SW480 (cell line): ENCODE measurements at regions not wholly inside any gene's neighbourhood (a gene's known extent, or its start where the extent isn't known, plus 50 kb on each side); places are given as distances from the start of the nearest gene placed in this dataset.

ENCODE experiments used
- DNase-seq: peaks from one replicate; pipeline ENCODE4 v3.0.0-alpha.2; 2016; ENCODE audit warnings: low spot score

- DNase-seq: no peak
Measured at GRCh38 chr2:16561676-16562075, 104.0 kb downstream of the CYRIA start.

- DNase-seq: peak; percentile 5
Measured at GRCh38 chr2:16561251-16561650, 104.4 kb downstream of the CYRIA start.

GRCh38 chr2:16559278-16560067 lies 106.2 kb downstream of the CYRIA start:
- DNase-seq: no peak

GRCh38 chr2:16554060-16554583 lies 111.5 kb downstream of the CYRIA start:
- DNase-seq: no peak

GRCh38 chr2:16553226-16553625 lies 112.4 kb downstream of the CYRIA start:
- peak; percentile 41 for DNase-seq

GRCh38 chr2:16552202-16552601 lies 113.4 kb downstream of the CYRIA start:
- no peak for DNase-seq

GRCh38 chr2:16548036-16548435 lies 117.6 kb downstream of the CYRIA start:
- DNase-seq: no peak

GRCh38 chr2:16546128-16546754 lies 119.4 kb downstream of the CYRIA start:
- peak; percentile 56 for DNase-seq

- DNase-seq: no peak
Measured at GRCh38 chr2:16538707-16539106, 126.9 kb downstream of the CYRIA start.

GRCh38 chr2:16537347-16537746 lies 128.3 kb downstream of the CYRIA start:
- peak; percentile 11 for DNase-seq

- no peak for DNase-seq
Measured at GRCh38 chr2:16526193-16526592, 139.4 kb downstream of the CYRIA start.

- peak; percentile 19 for DNase-seq
Measured at GRCh38 chr2:16525265-16525887, 140.3 kb downstream of the CYRIA start.

- no peak for DNase-seq
Measured at GRCh38 chr2:16523711-16524110, 141.9 kb downstream of the CYRIA start.

- DNase-seq: no peak
Measured at GRCh38 chr2:16522031-16522831, 143.4 kb downstream of the CYRIA start.

GRCh38 chr2:16520891-16521290 lies 144.7 kb downstream of the CYRIA start:
- no peak for DNase-seq

GRCh38 chr2:16515696-16516095 lies 149.9 kb downstream of the CYRIA start:
- DNase-seq: no peak

GRCh38 chr2:16513626-16514025 lies 152.0 kb downstream of the CYRIA start:
- peak; percentile 7 for DNase-seq

GRCh38 chr2:16511041-16511440 lies 154.6 kb downstream of the CYRIA start:
- DNase-seq: no peak

- no peak for DNase-seq
Measured at GRCh38 chr2:16509042-16509441, 156.6 kb downstream of the CYRIA start.

GRCh38 chr2:16508490-16508851 lies 157.2 kb downstream of the CYRIA start:
- DNase-seq: no peak

GRCh38 chr2:16507655-16508489 lies 157.8 kb downstream of the CYRIA start:
- peak; percentile 39 for DNase-seq
